WTC11 (cell line): ENCODE measurements at regions not wholly inside any gene's neighbourhood (a gene's known extent, or its start where the extent isn't known, plus 50 kb on each side); places are given as distances from the start of the nearest gene placed in this dataset.

Experiments used
- MAX ChIP-seq: sonication (generic); formaldehyde crosslinking; IDR thresholded peaks from 2 replicates; pipeline ENCODE4 v1.8.0; 2022; ENCODE audit warnings: mild to moderate bottlenecking, missing genetic modification reagents

GRCh38 chr11:110379936-110380335 is 49.8 kb upstream of the FDX1 start (continued):
- TF ChIP-seq MAX = no peak
